AG20443 (cell line): ENCODE measurements at regions not wholly inside any gene's neighbourhood (a gene's known extent, or its start where the extent isn't known, plus 50 kb on each side); places are given as distances from the start of the nearest gene placed in this dataset.

Source experiments
- DNase-seq: peaks from one replicate; pipeline ENCODE4 v3.0.0; 2012; ENCODE audit warnings: low spot score, mixed read lengths

DNA sequence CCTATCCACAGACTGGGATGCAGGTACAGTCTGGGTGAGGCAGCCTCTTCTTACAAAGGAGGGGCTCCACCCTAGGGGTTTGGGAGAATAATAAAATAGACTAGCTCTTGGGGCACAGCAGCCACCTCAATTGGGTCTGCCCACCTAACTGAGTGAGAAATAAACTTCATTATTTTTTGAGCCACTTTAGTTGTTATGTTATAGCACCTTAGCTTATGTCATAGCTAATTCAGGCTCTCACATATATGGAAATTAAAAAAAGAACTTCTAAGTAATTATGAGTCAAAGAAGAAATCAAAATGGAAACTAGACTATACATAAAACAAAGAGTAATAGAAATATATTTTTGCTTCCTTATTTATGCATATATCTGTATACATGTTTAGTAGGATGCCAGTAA is 318.5 kb upstream of the B3GALT2 start:
- DNase-seq = no peak

DNA sequence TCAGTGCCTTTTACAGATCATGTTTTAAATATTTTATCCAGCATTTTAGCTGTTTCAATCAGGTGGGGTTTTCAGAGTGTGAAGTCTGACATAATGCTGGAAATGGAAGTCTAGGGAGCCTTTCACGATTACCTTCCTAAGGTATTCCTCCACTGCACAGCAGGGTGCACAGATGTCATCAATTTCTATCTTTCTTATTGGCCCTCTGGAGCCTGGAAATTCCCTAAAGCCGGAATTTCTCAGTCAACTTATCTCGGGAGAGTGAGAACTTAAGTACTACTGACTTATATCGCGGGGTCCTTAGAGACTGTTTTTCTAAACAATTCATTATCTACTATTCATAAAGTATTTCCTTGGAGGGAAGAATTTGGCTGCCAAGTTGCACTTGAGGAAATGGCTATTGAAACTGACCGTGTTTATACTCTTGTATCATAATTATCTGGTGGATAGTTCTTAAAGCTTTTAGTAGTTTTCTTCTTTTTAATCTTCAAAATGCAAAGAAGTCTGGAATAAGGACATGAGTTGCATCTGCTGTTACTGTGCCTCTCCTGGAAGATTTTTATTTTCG is 311.8 kb upstream of the B3GALT2 start:
- DNase-seq = no peak

DNA sequence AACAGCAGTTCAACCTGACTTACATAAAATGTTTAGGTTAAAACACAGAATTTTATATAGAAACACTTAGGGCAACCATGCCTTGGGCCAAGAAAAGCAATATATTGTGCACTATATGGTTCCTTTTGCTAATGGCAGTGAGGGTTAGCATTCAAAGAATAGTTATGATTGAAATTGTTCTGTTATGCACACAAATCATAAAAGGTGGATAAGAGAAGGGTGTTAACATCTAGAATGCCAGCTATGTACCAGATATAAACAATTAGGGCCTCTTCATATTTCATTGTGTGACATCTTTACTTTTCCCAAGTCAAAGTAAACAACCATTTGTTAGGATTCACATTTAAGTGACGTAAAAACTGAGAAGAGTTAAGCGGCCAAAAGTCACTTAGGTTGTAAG is 308.0 kb upstream of the B3GALT2 start:
- DNase-seq = no peak

DNA sequence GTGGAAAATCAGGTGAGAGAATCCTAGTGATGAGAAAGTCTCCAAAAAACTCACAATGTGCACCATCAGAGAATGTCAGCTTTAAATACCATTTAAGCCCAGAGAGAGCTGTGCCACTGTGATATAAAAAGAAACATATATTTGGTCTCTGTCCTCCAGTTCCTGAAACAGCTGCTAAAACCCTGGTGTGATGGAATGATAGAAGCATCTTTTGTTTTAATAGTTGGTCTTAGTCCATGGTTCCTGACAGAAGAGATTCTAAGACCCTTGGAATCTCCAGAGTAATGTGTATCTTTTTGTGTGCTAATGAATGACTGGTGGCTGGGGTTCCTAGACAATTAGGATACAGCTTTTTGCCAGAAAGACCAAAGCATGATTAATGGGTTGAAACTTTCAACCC is 302.8 kb upstream of the B3GALT2 start:
- no peak for DNase-seq

DNA sequence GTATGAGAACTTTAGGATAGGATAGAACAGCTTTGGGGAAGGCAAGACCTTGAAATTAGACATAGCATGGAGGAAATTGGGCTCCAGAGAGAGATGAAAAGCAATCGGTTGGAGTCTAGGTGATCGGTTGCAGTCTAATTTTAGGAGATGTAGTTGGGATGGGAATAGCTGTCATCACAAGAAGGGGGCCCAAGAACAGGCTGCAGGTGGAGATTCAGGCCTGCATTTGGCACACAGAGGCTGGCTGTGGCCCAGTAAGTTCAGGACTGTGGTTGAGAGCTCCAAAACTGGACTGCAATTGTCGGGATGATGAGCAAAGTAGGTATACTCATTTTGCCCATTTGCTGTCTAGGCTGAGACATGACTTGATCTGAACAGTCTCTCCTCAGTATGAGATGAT is 301.3 kb upstream of the B3GALT2 start:
- DNase-seq = no peak

DNA sequence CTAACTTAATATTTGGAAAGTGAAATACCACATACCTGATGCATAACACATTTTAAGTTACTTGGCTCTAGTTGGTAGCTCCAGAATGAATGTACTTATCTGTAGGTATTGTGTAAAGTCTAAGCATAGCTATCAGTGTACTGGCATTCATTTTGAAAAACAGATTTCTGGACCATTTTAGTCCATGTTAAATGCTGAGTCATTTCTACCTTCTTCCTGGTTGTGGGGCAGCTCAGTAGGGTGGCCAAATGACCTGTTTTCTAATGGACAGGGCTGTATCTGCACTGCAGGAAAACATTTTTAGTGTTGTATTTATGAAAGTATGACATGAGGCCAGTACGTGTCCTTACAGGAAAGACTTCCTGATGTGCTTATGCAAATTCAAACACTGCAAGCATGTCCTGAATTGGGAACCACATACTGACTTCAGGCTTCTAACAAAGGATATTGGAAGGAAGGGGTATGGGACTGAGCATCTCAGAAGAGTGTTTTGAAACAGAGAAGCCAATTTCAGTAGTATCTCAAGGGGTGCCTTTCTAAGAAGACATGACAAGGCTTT is 300.3 kb upstream of the B3GALT2 start:
- no peak for DNase-seq

DNA sequence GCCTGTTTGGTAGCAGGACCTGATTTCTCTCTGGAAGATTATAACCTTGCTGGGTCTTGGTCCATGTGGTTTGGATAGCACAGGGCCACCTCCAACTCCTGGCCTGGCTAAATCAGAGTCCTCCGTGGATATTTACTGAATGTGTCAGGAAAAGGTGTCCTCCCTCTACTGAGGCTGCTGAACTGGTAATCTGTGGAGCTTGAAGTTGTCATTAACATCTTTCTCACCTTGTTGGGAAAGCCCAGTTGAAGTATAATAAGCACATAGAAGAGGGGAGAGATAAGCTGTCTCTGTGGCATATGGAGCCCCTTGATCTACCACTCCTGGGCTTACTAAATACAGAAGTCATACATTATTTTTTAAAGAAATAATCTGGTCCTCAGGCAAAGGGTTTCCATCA is 294.3 kb upstream of the B3GALT2 start:
- no peak for DNase-seq

DNA sequence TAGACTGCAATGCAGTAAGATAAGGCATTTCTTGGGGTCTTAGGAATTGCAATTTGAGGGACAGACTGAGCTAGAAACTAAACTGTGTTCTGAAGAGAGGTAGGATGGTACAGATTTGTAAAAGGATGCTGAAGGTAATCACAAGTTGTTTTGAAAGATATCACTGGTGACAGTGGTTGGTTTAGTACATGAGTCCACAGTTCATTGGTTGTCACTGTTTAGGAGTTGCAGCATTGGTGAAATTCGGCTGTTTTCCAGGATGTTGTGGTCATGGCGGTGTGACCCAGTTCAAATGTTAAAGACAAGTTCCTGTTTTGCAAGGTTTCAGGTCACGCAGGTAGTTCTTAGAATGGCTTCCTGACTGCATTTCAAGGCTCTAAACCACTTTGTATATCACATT is 292.8 kb upstream of the B3GALT2 start:
- no peak for DNase-seq

DNA sequence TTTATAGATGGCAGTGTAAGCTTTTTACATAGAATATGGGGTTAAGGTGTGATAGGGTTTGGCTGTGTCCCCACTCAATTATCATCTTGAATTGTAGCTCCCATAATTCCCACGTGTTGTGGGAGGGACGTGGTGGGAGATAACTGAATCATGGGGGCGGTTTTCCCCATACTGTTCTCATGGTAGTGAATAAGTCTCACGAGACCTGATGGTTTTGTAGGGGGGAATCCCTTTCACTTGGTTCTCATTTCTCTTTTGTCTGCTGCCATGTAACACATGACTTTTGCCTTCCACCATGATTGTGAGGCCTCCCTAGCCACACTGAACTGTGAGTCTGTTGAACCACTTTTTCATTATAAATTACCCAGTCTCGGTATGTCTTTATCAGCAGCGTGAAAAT is 290.3 kb upstream of the B3GALT2 start:
- no peak for DNase-seq

DNA sequence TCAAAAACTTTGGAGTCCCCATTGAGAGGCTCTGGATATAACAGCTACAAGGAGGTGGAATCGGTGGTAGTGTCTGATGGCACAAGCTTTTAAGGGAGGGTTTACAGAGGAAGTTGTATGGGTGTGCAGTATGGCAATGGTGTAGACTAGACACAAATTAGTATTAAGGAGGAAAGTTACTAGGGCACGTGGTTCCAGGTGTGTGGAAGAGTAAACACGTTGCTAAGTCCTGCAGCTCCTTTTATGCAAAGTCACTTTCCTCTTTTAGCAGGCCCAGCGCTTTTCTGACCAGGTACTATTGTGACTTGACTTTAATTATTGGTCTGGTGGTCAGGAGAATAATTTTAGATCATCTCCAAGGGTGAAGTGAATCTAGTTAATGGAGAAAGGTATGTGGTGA is 287.5 kb upstream of the B3GALT2 start:
- no peak for DNase-seq

DNA sequence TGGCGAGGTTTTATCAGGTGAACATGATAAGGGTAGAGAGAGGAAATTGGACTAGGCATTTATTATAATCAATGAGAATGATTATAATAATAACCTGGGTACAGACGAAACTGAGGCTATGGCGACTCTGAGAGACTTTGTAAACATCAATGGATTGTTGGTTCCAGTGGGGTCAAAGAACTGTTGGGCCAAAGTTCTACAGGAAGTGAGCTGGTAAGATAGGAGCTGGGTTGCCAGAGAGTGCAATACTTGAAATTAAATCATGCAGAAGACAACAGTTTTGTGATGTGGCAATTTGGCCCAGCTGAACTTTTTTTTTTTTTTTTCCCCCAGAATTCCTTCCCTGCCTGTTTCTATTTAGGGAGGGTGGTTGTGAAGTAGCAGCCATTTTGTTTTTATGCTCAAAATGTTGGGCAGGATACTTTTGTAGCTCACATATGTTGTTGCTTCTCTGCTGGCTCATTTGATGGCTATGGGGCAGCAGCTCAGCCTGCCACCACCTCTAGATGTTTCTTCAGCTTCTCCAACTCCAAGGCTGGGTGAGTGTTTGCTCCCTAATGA is 286.5 kb upstream of the B3GALT2 start:
- no peak for DNase-seq

DNA sequence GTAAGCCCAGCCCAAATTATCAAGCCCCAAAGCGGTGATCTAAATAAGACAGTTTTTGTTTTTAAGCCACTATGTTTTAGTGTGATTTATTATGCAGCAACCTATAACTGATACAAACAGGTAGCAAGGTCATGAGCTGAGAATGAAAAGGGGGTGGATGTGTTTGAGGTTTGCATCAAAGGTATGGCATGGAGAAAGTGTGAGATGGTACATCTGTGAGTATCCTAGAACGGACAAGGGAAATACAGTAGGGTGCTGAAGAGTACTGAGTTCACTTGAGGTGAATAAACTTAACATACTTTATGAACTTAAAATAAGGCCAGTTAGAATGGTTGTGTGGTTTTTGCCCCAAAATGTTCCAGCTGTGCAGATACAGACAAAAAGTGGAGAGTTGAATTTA is 286.0 kb upstream of the B3GALT2 start:
- DNase-seq = no peak

DNA sequence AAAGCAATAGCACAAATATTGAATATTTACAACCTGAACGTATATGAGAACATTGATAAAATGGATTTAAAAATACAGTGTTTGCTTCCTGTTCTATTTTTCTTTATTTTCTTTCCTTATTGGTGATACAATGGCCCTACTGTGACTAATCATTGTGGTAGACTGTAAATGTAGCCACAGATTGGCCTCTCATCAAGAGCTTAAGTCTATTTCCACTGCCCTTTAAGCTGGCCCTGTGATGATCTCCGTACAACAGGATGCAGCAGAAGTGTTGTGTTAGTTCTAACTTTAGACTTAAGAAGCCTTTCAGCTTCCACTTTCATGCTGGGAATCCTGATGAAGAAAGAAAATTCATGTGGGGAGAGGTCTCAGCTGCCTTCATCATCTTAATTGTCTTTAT is 285.6 kb upstream of the B3GALT2 start:
- DNase-seq = no peak

DNA sequence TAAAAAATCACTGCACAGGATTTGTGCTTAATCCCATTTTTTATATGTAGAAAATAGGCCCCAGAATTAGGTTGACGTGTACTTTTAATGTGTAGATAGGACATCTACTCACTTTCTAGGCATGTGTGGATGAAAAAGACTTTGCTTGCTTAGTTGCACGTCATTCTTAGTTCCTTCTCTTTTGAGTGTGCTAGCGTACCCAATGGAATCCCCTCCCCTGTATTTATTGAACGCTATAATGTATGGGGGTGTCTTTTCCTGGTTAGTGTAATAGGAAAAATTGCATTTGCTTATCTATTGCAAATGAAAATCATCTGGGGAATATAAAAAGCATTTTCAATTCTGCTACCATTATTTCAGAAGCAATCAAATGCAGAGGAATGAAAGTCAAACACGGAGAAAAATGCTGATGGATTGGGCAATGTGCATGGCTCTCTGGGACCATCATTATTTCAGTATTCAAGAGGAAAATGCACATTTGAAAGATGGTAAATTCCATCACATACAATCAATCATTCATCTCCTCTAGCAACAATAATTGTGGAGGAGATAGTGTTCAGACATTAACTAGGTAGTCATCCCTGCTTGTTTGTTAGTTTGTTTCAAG is 277.0 kb upstream of the B3GALT2 start:
- no peak for DNase-seq

DNA sequence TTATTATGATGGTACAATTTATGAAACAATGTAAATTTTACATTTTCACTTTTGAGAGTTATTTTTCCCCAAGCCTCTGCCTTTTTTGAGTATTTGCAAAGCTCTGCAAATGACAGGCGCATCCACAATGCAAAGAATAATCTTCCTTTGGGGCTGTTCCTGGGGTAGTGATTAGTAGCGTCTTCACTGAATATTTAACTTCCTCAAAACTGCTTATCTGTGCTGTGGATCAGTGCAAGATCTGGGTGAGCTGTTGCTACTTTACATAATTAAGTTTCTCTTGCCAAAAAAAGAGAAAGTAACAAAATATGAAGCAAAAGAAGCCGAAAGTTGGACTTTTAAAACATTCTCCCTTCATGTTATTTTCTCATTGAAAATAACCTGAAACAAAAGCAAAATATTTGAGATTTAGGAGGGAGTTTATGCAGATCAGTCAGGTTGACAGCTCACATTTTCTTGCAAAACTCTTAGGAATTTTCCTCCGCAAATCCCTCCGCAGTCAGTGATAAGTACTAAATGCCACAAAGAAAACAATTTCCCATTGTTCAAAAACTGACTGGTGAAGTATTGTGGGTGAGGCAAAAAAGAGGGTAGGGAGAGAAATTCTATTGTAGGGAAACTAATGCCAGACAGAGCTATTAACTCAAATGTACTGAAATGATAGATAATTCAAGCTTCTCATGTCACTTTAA is 276.4 kb upstream of the B3GALT2 start:
- DNase-seq = no peak

DNA sequence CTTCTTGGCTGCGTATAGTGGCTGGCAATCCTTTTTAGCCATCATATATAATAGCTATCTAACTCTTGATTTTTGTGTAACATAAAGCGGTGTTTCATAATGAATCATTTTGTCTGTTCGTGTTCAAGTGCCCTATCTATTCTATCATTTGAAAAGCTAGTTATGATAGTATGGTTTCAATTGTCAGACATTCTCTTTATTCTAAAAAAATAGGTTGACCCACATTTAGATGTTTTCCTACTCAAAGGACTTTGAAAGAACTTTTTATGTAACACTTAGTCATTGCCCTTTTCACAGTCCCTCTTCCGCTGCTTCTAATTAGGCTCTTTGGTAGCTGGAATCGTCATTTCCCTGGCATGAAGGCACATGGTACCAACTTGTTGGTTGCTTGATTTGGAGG is 272.2 kb upstream of the B3GALT2 start:
- no peak for DNase-seq

DNA sequence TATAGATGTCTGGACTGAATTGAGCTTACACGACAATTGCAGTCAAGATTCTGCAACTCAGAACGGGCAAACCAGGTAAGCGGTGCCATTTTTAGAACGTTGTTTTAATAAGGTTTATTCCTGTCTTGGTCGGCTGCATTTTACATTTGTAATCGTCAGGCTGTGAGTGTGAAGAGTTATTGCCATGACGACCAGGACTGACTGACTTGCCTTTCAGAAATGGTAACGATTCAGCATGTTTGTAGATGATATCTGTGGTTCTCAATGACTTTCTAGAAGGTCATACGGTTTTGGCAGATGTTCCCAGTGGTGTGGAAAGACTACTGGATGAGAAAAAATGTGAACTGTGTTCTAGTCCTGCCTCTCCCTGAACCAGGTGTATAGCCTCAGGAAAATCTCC is 271.3 kb upstream of the B3GALT2 start:
- DNase-seq = no peak

DNA sequence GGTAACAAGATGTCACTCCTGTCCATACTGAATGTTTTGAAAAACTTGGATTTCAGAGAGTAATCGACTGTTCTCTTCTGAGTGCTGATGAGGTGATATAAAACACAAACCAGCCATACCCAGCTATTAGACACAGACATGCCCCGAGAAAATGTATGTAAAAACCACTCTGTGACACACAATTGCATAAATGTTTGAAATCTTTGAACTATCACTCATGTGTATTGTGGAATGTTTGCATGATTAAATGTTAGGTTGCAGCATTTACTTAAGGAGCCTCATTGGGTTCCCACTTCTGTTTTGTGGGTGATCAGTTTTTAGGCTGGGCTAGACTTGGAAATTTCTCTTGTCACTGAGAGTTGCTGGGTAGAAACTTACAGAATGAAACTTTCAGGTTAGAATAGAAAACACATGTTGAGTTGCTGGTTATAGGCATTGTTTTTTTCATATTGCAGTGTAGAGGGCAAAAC is 270.4 kb upstream of the B3GALT2 start:
- DNase-seq = no peak

DNA sequence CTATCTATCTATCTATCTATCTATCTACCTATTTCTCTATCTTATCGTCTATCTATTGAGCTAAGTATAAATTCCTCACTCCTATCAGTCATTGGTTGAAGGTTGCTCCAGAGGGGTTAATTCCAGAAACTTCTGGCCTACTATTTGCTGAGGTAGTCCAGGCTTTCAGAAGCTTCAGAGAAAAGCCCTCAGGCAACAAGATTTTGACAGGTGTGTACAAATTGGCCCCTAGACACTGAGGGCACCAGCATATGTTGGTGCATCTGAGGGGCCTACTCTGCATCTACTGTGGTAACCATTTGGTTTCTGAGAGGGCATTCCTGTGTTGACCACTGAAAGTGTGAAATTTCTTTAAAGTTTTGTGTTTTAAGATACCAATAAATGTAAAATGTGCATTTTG is 265.2 kb upstream of the B3GALT2 start:
- DNase-seq = no peak

DNA sequence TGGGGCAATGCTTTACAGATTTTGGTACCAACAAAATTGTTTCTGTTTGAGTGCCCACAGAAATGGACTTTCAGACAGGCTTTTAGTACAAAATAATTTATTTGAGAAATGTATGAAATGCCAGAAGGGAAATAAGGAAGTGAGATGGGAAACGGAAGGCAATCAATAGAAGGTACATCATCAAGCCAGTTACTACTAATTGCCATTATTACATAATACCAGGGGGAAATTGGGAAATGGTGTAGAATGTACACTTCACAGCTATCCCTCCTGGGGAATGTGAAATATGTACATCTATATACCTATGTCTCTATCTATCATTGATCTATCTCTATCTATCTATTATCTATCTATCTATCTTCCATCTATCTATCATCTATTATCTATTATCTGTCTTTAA is 264.6 kb upstream of the B3GALT2 start:
- DNase-seq = no peak

DNA sequence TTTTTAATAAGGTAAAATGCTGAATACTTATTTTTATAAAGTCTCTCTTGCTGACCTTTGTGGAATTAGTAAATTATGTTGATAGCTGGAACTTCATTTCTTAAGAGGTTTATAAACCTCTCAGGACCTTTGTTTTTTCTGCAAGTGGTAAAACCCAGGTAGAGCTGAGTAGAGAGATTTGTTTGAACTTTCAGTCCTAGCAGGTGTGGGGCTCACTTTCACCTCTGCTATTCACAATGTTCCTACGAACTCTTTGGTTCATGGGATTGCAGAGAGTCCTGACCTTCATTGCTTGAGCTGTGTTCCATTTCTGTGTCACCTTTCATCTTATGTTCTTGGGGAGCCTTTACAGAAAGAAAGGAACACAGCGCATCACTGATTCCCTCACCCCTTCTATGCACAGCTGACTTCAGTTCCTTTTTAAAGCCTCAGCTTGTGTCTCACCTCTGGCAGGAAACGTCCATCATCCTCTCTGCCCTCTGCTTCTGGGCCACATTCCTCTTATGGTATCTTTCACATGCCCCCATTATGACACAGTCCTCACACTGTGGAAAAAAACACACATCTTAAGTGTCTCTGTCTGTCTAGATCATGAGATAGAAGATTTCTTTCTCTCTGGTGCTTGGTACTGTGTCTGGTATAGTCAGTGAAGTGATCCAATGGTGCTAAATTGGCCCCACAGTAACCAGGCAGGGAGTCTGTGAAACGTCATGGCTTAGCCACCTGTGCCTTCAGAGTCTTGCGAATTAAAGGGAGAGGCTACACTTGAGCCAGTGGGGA is 262.5 kb upstream of the B3GALT2 start:
- no peak for DNase-seq

DNA sequence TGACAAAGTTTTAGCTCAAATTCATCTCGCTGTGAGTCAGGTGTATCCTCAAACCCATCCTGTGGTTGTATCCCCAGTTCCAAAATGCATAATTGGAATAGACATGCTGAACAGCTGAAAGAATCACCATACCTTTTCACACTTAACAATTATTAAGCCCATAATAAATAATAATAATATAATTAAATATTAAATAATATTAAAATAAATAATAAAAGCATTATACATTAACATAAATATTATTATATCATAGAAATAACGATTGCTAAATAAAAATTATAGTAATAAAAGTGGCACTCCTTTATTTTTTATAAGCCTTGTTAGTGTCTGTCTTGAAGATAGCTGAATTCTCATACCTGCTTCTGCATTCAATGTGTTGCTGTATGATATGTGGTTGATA is 257.5 kb upstream of the B3GALT2 start:
- DNase-seq = no peak
